Vagina (tissue), 2 donors: ENCODE measurements at regions not wholly inside any gene's neighbourhood (a gene's known extent, or its start where the extent isn't known, plus 50 kb on each side); places are given as distances from the start of the nearest gene placed in this dataset.

Experiments used
- CTCF ChIP-seq, 3 experiments: fragments of 450-650 bp in 2 of 3; fragments of 200-600 bp in 1 of 3; sonication (generic) in 1 of 3; IDR thresholded peaks; one replicate each; pipeline ENCODE4 v1.5.1; 2017 to 2019; ENCODE audit warnings: antibody characterized with exemption in 3 of 3, mild to moderate bottlenecking in 2 of 3, moderate library complexity in 2 of 3
- POLR2A ChIP-seq, 2 donors: fragments of 450-650 bp; IDR thresholded peaks; one replicate each; pipeline ENCODE4 v1.6.1; 2017; ENCODE audit warnings: antibody characterized with exemption in 2 of 2, mild to moderate bottlenecking in 2 of 2, moderate library complexity in 2 of 2
- POLR2AphosphoS5 ChIP-seq, 2 donors: sonication (generic); formaldehyde crosslinking; IDR thresholded peaks; one replicate each; pipeline ENCODE4 v1.9.0; 2017; ENCODE audit warnings: antibody characterized with exemption in 2 of 2, mild to moderate bottlenecking in 2 of 2, low read depth in 1 of 2; ENCODE audit not compliant: insufficient read depth in 1 of 2

DNA sequence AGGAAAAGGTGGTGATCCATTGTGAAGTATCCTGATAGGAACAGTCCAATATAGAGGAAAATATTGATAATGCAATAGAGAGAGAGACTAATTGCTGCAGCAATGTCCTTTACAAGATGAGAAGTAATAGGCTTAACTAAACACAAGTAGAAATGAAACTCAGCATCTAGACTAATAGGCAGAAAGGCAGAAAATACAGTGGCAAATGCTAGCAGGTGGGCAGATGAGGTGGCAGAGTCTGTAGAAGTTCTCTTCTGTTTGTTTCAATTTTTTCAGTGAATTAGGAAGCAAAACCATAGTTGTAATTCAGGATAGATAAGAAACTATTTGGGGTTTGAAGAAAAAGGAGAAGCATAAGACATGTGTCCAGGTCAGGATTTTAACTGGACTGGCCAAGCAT, 236.7 kb upstream of the HS3ST5 start:
- TF ChIP-seq POLR2A (IDR thresholded peaks at IDR 0.05) (no peak), POLR2AphosphoS5 (IDR thresholded peaks at IDR 0.05; ENCODE audit: insufficient read depth in 1 of 2, low read depth in 1 of 2) (no peak), CTCF (IDR thresholded peaks at IDR 0.05) (no peak)
